ENCODE measurements at regions not wholly inside any gene's neighbourhood (a gene's known extent, or its start where the extent isn't known, plus 50 kb on each side); places are given as distances from the start of the nearest gene placed in this dataset.

- BruUV-seq (replicated peaks): no TSS peak
- Histone ChIP-seq H3K4me1 (no peaks in the 10 kb centered on the region), H3K9me3 (no peaks in the 10 kb centered on the region), H3K4me3 (ENCODE audit: low read depth, low read length) (no peak overlapping the region), H3K27me3 (replicated peaks; ENCODE audit: control insufficient read depth, insufficient read depth, low read length) (no peaks in the 10 kb centered on the region), H3K36me3 (ENCODE audit: control insufficient read depth, insufficient read depth, low read length) (no peaks in the 10 kb centered on the region)
- intact Hi-C loops (cut with micrococcal nuclease; ENCODE audit: unreplicated experiment): no loop called here
- Mint-ChIP-seq H3K36me3 (ENCODE audit: insufficient read depth, unreplicated experiment) (no peaks in the 10 kb centered on the region), H3K4me3 (ENCODE audit: unreplicated experiment) (no peak overlapping the region), H3K27ac (ENCODE audit: unreplicated experiment) (no peak overlapping the region), H3K4me1 (ENCODE audit: low read depth, unreplicated experiment) (no peaks in the 10 kb centered on the region), H3K27me3 (ENCODE audit: insufficient read depth, unreplicated experiment) (peaks cover 6% of the 10 kb centered on the region), H3K9me3 (ENCODE audit: unreplicated experiment) (no peaks in the 10 kb centered on the region)
- CTCF ChIA-PET: no interaction called here
- no peak for DNase-seq
- no peak for TF ChIP-seq CTCF (IDR thresholded peaks at IDR 0.05; ENCODE audit: insufficient read depth in 1 of 2, low read depth in 1 of 2, low read length in 1 of 2, severe bottlenecking in 1 of 2, unreplicated experiment in 1 of 2)
- POLR2A ChIA-PET: no interaction called here
These were observed 839.0 kb downstream of the TUSC7 start for GRCh38 chr3:117548600-117548999.

- H3K27me3 ChIP-seq (replicated peaks; ENCODE audit: control insufficient read depth, insufficient read depth, low read length): no peaks in the 10 kb centered on the region
- no peaks in the 10 kb centered on the region for H3K4me1 Mint-ChIP-seq (ENCODE audit: low read depth, unreplicated experiment)
- TF ChIP-seq CTCF (IDR thresholded peaks at IDR 0.05; ENCODE audit: insufficient read depth in 1 of 2, low read depth in 1 of 2, low read length in 1 of 2, severe bottlenecking in 1 of 2, unreplicated experiment in 1 of 2): no peak
- H3K36me3 ChIP-seq (ENCODE audit: control insufficient read depth, insufficient read depth, low read length): no peaks in the 10 kb centered on the region
- H3K9me3 ChIP-seq: no peaks in the 10 kb centered on the region
- H3K27me3 Mint-ChIP-seq (ENCODE audit: insufficient read depth, unreplicated experiment): peaks cover 6% of the 10 kb centered on the region
- no peaks in the 10 kb centered on the region for H3K36me3 Mint-ChIP-seq (ENCODE audit: insufficient read depth, unreplicated experiment)
- no peaks in the 10 kb centered on the region for H3K4me1 ChIP-seq
- CTCF ChIA-PET: no interaction called here
- no peaks in the 10 kb centered on the region for H3K9me3 Mint-ChIP-seq (ENCODE audit: unreplicated experiment)
- intact Hi-C loops (cut with micrococcal nuclease; ENCODE audit: unreplicated experiment): no loop called here
- BruUV-seq (replicated peaks): no TSS peak
- no peak overlapping the region for H3K4me3 Mint-ChIP-seq (ENCODE audit: unreplicated experiment)
- POLR2A ChIA-PET: no interaction called here
- no peak overlapping the region for H3K27ac Mint-ChIP-seq (ENCODE audit: unreplicated experiment)
- no peak overlapping the region for H3K4me3 ChIP-seq (ENCODE audit: low read depth, low read length)
- no peak for DNase-seq
These were observed 840.1 kb downstream of the TUSC7 start for GRCh38 chr3:117549716-117550115.

GRCh38 chr3:117550766-117551165 lies 841.2 kb downstream of the TUSC7 start:
- intact Hi-C loops (cut with micrococcal nuclease; ENCODE audit: unreplicated experiment): no loop called here
- H3K4me1 Mint-ChIP-seq (ENCODE audit: low read depth, unreplicated experiment): no peaks in the 10 kb centered on the region
- no peak overlapping the region for H3K27ac Mint-ChIP-seq (ENCODE audit: unreplicated experiment)
- Histone ChIP-seq H3K9me3 (no peaks in the 10 kb centered on the region), H3K4me3 (ENCODE audit: low read depth, low read length) (no peak overlapping the region), H3K4me1 (no peaks in the 10 kb centered on the region), H3K36me3 (ENCODE audit: control insufficient read depth, insufficient read depth, low read length) (no peaks in the 10 kb centered on the region), H3K27me3 (replicated peaks; ENCODE audit: control insufficient read depth, insufficient read depth, low read length) (no peaks in the 10 kb centered on the region)
- no TSS peak for BruUV-seq (replicated peaks)
- CTCF ChIA-PET: no interaction called here
- POLR2A ChIA-PET: no interaction called here
- H3K27me3 Mint-ChIP-seq (ENCODE audit: insufficient read depth, unreplicated experiment): peaks cover 6% of the 10 kb centered on the region
- TF ChIP-seq CTCF (IDR thresholded peaks at IDR 0.05; ENCODE audit: insufficient read depth in 1 of 2, low read depth in 1 of 2, low read length in 1 of 2, severe bottlenecking in 1 of 2, unreplicated experiment in 1 of 2): no peak
- H3K36me3 Mint-ChIP-seq (ENCODE audit: insufficient read depth, unreplicated experiment): no peaks in the 10 kb centered on the region
- H3K9me3 Mint-ChIP-seq (ENCODE audit: unreplicated experiment): no peaks in the 10 kb centered on the region
- DNase-seq: no peak
- H3K4me3 Mint-ChIP-seq (ENCODE audit: unreplicated experiment): no peak overlapping the region
